SW480 (cell line): ENCODE measurements at regions not wholly inside any gene's neighbourhood (a gene's known extent, or its start where the extent isn't known, plus 50 kb on each side); places are given as distances from the start of the nearest gene placed in this dataset.

ENCODE experiments used
- DNase-seq: peaks from one replicate; pipeline ENCODE4 v3.0.0-alpha.2; 2016; ENCODE audit warnings: low spot score

GRCh38 chr14:83196236-83196635 lies 1662.6 kb upstream of the SEL1L start:
- DNase-seq = no peak

GRCh38 chr14:83197271-83197670 lies 1663.6 kb upstream of the SEL1L start:
- no peak for DNase-seq

- no peak for DNase-seq
Measured at GRCh38 chr14:83207550-83207949, 1673.9 kb upstream of the SEL1L start.

- DNase-seq = no peak
Measured at GRCh38 chr14:83208341-83208740, 1674.7 kb upstream of the SEL1L start.

GRCh38 chr14:83217492-83217891 lies 1683.8 kb upstream of the SEL1L start:
- DNase-seq = no peak

GRCh38 chr14:83247924-83248639 lies 1714.4 kb upstream of the SEL1L start:
- no peak for DNase-seq

DNA sequence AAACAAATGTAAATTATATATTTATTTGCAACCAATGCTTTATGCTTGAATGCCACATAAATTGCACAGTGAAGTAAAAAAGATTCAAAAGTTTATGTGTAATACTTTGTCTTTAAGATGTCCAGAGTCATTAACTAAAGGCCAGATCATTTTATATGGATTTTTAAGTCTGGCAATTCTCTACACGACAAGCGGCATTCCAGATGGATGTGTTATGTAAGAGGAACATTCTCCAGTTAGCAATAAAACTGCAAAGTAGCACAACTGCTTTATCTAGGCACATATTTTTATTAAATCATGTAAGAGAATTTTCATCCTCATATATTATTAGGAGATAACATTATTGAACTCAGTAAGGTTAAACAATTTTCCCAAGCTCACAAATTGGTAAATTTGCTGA lies 1717.7 kb upstream of the SEL1L start:
- DNase-seq = no peak

DNA sequence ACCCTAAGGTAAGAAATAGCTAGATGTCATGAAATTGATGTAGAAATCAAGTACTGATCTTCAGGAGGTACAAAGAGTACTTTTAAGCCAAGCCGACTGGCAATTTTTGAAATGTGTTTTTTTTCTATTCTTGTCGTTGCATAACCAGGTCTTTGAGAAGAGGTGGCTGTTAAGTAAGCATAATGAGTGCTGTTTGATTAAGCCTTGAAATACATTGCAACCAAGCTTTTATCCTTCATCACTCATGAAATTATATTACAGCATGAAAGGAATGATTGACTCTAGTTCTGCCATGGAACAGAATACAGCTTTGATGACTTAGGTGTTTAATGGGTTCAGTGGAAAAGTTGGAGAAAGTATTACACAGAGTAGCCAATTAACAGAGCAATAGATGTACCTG lies 1720.2 kb upstream of the SEL1L start:
- DNase-seq = no peak

DNA sequence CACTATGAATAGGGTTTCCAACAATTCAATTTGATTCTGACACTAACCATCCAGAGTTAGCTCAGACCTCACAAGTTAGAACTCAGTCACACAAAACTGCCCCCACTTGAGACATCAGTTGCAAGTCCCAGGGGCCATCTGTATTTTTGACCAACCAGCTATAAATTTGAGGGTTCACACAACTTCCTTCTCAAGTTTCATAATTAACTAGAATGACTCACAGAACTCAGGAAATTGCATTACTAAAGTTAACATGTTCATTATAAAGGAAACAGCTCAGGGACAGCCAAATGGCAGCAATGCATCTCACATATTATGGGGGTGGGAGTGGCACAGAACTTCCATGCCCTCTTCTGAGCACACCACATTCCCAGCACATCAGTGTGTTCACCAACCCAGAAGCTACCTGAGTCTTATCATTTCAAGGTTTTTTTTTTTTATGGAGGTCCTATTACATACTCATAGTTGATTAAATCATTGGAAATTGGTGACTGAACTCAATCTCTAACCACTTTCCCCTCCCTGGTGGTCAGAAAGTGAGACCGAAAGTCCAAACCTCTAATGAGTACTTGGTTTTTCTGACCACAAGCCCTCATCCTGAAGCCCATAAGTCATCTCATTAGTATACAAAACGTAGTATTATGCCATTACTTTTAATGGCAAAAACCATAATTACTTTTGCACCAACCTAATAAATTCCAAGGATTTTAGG lies 1721.5 kb upstream of the SEL1L start:
- DNase-seq = no peak

- no peak for DNase-seq
Measured at GRCh38 chr14:83255727-83256090, 1722.1 kb upstream of the SEL1L start.

DNA sequence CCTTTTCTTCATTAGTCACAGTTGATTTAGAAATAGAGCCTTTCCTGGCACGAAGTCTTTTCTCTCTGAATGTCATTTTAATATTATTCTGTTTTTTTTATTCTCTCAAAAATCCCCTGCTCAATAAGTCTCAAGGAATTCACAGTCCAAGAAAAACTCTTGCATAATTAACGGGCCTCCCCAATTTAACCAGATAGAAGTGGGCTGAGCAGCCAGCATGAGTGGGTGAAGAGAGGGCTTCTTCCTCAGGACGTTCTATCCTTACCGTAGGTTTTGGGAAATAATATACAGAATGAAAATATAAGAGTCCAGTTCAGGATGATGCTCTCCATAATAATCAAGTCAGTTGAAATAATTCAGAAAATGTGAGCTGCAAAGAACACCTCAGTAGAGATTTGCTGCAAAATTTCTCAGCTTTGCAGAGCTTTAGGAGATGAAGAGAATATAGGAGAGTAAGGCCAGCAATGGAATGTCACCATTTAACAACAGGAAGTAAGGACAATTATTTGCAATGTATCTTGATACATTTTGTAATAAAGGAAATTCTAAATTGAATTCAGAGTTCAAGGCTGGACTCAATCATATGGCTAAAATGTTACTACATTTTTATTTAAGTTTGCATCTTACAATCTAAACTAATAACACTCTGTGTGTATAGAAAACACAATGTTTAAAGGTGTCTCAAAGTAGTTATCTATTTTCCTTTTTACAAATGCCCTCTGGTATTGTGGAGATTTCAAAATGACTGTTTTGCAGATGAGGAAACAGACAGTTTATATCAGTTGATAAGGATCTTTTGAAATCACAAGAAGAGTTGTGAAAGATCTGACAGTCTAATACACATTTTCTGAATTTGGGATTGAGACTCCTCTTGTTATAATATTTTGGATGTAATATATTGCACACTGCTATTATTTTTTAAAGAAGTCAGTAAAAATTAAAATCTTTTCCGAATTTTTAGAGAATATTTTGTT lies 1724.1 kb upstream of the SEL1L start:
- no peak for DNase-seq

DNA sequence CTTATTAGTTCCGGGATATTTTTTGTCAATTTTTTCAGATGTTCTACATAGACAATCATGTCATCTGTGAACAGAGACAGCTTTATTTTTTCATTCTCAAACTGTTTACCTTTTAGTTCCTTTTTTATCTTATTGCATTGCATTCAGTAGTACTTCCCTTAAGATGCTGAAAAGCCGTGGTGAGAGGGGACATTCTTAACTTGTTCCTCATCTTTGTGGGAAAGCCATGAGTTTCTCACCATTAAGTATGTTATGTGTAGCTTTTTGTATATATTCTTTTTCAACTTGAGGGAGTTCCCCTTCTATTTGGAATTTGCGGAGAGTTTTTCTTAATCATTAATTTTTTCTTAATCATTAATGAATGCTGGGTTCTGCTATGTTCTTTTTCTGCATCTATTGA lies 1727.1 kb upstream of the SEL1L start:
- no peak for DNase-seq

DNA sequence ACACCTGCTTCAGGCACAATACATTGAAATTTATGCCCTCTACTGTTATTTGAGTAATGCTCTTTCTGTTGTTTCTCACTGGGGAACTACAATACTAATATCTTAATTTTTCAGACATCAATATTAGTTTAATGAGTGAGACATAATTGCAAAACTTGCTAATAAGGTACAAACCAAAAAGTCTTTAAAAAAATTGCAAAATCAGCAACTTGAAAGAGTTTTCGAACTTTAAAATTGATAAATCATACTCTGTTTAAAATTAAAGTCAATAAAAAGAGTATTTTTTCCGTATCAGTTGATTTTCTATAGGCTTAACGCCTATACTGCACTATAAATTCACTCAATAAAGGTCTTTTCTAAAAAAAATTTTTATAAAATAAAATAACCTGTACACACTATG lies 1735.9 kb upstream of the SEL1L start:
- DNase-seq = no peak

- DNase-seq = no peak
Measured at GRCh38 chr14:83271663-83272062, 1738.0 kb upstream of the SEL1L start.

GRCh38 chr14:83280719-83281118 lies 1747.1 kb upstream of the SEL1L start:
- DNase-seq = no peak

DNA sequence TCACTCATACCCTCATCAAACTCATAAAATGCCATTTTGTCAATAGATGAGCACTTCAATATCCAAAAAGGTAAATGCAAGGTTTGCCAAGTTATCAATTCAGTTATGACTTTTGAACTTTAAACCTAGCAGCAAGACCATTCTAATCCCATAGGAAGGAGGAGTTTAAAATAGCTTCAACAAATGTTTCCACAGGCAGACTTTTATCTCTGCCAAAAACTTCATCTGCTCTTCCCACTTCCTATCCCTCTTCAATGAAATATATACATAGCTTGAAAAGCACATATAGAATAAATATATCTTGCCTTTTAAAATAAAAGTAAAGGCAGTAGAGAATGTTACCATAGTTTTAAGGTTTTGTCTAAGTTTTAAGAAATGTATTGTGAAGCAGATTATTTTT lies 1749.1 kb upstream of the SEL1L start:
- DNase-seq = no peak

- no peak for DNase-seq
Measured at GRCh38 chr14:83287300-83287699, 1753.6 kb upstream of the SEL1L start.

DNA sequence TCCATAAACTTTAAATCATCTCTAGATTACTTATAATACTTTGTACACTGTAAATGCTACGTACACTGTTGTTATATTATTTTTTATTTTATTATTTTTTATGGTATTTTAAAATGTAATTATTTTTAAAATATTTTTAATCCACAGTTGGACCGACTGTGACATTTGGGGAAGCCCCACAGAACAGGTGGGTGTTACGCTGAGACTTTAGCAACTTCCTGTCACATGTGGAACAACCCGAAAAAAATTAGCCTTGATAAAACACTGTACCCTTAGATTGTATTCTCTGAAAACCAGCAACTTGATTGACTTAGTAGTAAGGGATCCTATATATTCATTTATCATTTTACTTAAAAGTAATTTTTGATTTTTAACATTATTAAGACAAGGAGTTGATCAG lies 1755.7 kb upstream of the SEL1L start:
- DNase-seq = no peak

DNA sequence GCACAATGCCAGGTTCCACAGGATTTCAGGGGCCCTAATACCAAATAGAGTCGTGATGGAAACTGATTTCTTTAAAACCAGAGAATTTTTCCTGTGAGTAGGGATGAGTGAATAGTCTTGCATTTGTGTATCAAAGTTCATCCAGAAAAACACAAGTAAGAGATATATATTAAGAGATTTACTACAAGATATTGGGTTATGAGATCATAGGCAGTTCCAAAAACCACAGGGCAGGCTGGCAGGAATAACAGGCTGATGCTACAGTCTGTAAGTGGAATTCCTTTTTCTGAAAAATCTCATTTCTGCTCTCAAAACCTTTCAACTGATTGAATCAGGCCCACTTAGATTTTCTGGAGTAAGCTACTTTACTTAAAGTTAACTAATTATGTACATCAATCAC lies 1756.2 kb upstream of the SEL1L start:
- no peak for DNase-seq

- DNase-seq = no peak
Measured at GRCh38 chr14:83290447-83290846, 1756.8 kb upstream of the SEL1L start.

GRCh38 chr14:83291714-83292113 lies 1758.1 kb upstream of the SEL1L start:
- no peak for DNase-seq

GRCh38 chr14:83294941-83295340 lies 1761.3 kb upstream of the SEL1L start:
- DNase-seq = no peak

GRCh38 chr14:83297361-83297760 lies 1763.7 kb upstream of the SEL1L start:
- DNase-seq = no peak
